ENCODE measurements at regions not wholly inside any gene's neighbourhood (a gene's known extent, or its start where the extent isn't known, plus 50 kb on each side); places are given as distances from the start of the nearest gene placed in this dataset.

DNA sequence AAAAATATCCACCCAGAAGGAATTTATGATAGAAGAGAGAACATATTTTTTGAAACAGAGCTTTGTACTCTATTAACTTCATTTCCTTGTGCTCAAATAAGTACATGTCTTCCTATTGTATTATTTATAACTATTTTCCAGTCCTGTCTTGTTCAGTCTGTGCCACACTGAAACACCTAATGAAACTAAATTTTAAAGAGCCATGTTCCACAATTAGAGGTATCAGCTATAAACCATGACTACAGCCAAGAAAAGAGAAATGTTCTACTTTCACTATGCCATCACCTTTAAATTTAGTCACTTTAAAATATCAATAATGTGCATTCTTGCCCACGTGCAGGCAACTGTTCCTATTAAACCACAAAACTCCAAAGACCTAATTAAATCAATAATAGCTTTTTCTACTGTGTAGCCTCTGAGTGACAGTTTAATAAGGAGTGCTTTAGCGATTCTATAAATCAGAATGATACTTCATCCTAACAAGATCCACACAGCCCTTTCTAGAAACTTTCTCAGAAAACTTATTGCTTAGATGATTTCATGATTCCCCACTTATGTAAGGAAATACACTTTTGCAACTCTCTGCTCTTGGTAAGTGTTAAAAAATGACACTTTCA lies 404.9 kb upstream of the CHRM3 start:
- H2AK5ac ChIP-seq (ENCODE audit: insufficient read length, low read length), result no peak overlapping the region
- no peak overlapping the region for H3K4me2 ChIP-seq (ENCODE audit: insufficient read depth, insufficient read length, low read length)
- H2BK20ac ChIP-seq (ENCODE audit: low read depth, low read length, poor library complexity, severe bottlenecking), result no peak overlapping the region
- no peaks in the 10 kb centered on the region for H3K79me2 ChIP-seq (ENCODE audit: insufficient read depth, low read length)
- no peak overlapping the region for H2BK15ac ChIP-seq (ENCODE audit: low read depth, low read length)
- no peaks in the 10 kb centered on the region for H4K20me1 ChIP-seq (ENCODE audit: control insufficient read depth, insufficient read depth, insufficient read length)
- WGBS (ENCODE audit: extremely low coverage, insufficient read length, low lambda C conversion rate), result no CpG with 5 or more reads among the region's 2 CpGs
- no peak overlapping the region for H2AFZ ChIP-seq (ENCODE audit: low read length)
- no peak overlapping the region for H2BK12ac ChIP-seq (ENCODE audit: insufficient read length, low read depth, low read length)
- H3K27ac Mint-ChIP-seq, result no peak overlapping the region
- no peaks in the 10 kb centered on the region for H3K4me1 ChIP-seq (ENCODE audit: insufficient read depth, low read length)
- no peak overlapping the region for H3K56ac ChIP-seq (ENCODE audit: insufficient read length, low read depth, low read length)
- no peak overlapping the region for H3T11ph ChIP-seq (ENCODE audit: low read length)
- no peak overlapping the region for H3K23ac ChIP-seq (ENCODE audit: insufficient read length, low read depth, low read length)
- H3K4me1 Mint-ChIP-seq, result no peaks in the 10 kb centered on the region
- DNase-seq, result no peak
- H3K9ac ChIP-seq (ENCODE audit: extremely low read depth, insufficient read length, low read length), result no peak overlapping the region
- H3K36me3 Mint-ChIP-seq (ENCODE audit: insufficient read depth in 1 of 3, low read depth in 3 of 3), result no peaks in the 10 kb centered on the region
- H2BK5ac ChIP-seq (ENCODE audit: insufficient read length, low read length), result no peak overlapping the region
- no peaks in the 10 kb centered on the region for H3K23me2 ChIP-seq (ENCODE audit: insufficient read length, low read depth, low read length, poor library complexity, severe bottlenecking)
- no peak overlapping the region for H4K8ac ChIP-seq (replicated peaks; ENCODE audit: insufficient read length, low read depth, low read length)
- no peaks in the 10 kb centered on the region for H3K27me3 ChIP-seq (ENCODE audit: insufficient read depth, low read length)
- no peaks in the 10 kb centered on the region for H3K79me1 ChIP-seq (ENCODE audit: insufficient read depth, low read depth, low read length, poor library complexity, severe bottlenecking)
- H3K4ac ChIP-seq (ENCODE audit: low read depth, low read length), result no peak overlapping the region
- no peak overlapping the region for H3K27ac ChIP-seq (ENCODE audit: insufficient read length, low read depth, low read length)
- H3K27me3 Mint-ChIP-seq (ENCODE audit: low read depth), result no peaks in the 10 kb centered on the region
- H3K4me3 Mint-ChIP-seq, result no peak overlapping the region
- no peaks in the 10 kb centered on the region for H3K9me3 Mint-ChIP-seq
- no peaks in the 10 kb centered on the region for H3K9me3 ChIP-seq (ENCODE audit: control insufficient read depth, low read depth, low read length)
- no peak overlapping the region for H3K18ac ChIP-seq (ENCODE audit: insufficient read length, low read depth, low read length)
- H4K91ac ChIP-seq (ENCODE audit: insufficient read length, low read depth, low read length), result no peak overlapping the region
- no peak overlapping the region for H4K5ac ChIP-seq (ENCODE audit: insufficient read length, low read depth, low read length)
- no peak overlapping the region for H2BK120ac ChIP-seq (ENCODE audit: low read depth, low read length, poor library complexity, severe bottlenecking)
- H3K14ac ChIP-seq (ENCODE audit: insufficient read depth, low read length), result no peak overlapping the region
- TF ChIP-seq CTCF (conservative IDR thresholded peaks at IDR 0.05), result no peak
